DMS153 treated with DMSO at 0.1 percent for 48 hours (cell line): ENCODE measurements at regions not wholly inside any gene's neighbourhood (a gene's known extent, or its start where the extent isn't known, plus 50 kb on each side); places are given as distances from the start of the nearest gene placed in this dataset.

ENCODE experiments used
- DNase-seq: peaks from one replicate; lab custom pipeline; 2025; ENCODE audit not compliant: unreplicated experiment; lab: John Stamatoyannopoulos, UW

DNA sequence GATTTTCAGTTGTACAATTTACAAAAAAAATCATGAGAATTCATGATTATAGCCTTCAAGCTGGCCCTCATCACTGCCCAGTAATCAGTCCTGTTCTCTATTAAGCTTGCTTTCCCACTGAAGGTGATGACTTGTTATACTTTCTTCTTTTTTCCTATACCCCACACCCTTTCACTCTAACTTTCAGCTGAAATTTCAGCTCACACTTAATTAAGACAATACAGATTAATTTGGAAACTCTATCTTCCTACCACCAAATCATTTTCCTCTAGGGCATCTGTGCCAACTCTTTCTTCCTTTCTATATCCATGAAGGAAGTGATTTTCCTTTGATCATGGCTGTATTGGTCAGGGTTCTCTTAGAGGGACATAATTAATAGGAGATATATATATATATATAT is 449.9 kb downstream of the CD109 start:
- DNase-seq = no peak

DNA sequence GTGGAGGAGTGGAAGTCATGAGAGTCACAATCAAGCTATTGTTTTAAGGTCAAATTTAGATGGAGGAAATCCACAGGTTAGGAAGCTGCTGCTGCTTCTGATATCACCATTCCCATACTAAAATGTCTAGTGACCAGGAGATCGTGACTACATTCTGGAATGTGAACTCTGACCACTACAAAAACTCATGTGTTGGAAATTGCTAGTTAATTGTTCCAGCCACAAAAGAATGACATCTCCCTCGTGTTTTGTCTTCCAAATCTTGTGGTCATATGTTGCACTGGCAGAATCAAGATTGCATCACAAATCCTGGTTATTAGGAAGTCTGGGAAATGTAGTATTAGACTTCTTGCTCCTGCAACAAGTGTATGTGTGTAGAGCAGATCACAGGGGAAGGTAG is 441.9 kb downstream of the CD109 start:
- no peak for DNase-seq

DNA sequence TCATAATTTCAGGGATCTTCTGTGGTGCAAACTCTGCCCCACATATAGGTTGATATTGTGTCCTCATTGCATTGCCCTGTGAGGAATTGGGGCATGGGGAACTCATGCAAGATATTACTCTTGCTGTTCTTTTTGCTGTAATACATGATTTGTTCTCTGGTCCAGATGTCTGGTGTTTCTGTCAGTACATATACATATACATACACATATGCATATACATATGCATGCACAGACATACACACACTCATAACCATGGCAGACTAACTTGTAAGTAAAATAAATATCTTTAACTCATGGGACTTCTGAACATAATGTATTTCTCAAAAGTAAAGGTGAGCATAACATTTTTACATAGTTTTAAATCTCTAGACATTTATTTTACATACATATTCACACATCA is 438.3 kb downstream of the CD109 start:
- no peak for DNase-seq

DNA sequence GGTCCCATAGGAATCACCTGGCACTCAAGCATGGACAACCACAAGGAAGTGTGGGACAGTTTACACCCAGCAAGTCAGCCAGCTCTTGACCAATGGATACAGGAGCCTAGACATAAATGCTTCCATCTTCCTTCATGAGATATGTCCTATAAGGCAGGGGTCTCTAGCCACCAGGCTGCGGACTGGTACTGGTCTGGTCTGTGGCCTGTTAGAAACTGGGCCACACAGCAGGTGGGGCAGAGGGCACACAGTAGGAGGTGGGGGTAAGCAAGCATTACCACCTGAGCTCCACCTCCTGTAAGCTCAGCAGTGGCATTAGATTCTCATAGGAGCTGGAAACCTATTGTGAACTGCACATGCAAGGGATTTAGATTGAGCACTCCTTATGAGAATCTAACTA is 437.1 kb downstream of the CD109 start:
- DNase-seq = no peak

DNA sequence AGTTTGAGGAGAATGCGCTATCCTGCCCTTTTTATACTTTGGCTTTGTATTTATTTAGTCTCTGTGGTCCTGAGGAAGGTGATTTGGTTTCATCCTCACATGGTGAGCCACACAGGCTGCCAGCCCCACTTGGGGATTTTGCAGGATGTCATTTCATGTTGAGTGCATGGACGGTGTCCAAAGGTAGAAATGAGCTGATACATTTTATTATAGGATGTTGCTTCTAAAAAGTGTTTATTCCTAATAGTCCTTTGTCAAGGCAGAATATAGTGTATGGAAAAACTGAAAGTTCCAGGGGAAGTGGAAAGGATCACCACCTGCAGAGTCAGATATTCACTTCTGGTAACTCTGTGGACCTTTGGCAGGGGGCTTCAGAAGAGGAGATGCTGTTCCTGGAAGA is 434.6 kb downstream of the CD109 start:
- no peak for DNase-seq

DNA sequence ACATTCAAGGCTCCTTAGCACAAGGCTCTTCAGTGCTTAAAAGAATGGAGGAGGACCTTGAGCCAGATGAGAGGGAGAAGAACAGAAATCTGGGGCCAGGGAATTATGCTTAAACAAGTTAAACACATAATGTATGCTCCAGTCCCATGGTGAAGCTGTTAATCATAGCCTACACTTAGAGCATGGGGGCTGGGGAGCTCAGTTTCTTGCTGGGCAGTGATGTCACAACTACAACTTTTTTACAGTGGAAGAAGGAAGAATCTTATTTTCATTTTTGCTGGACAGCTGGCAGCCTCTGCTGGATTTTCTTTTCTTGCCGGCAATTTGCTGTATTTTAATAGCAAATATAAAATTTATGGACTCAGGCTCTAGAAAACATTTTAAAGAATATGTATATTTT is 432.5 kb downstream of the CD109 start:
- no peak for DNase-seq

DNA sequence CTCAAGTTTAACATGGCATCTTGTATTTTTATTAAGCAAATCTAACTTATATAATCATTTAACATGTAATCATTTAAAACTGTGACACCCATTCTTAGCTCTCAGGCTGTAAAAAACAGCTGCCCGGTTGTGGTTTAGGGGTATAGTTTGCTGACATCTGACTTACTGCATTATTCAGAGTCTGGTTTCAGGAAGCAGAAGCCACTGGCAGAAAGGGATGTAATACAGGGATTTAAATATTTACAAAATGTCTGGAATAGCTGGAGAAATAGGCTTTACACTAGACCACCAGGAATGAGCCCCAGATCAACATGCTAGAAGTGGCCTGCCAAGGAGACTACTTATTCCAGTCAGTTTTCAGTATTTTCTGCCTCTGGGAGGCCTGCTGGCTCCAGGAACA is 421.1 kb downstream of the CD109 start:
- no peak for DNase-seq

DNA sequence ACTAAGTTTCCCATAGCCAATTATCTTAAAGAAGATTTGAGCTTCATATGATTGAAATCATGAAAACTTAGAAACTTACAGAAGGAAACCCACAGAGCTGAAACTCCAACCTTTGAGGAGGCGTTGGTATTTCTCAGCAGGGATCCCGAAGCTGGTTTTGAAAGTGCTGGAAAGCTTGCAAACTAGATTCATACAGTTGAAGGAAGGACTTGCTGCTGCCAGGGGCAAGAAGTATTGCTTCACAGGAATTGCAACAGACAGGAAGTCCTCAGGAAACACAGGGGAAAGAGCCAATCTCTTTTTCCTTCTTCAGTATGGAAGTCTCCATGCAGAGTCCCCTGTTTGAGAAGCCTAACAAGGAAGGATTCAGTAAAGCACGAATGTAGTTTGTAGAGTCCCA is 419.7 kb downstream of the CD109 start:
- DNase-seq = no peak

DNA sequence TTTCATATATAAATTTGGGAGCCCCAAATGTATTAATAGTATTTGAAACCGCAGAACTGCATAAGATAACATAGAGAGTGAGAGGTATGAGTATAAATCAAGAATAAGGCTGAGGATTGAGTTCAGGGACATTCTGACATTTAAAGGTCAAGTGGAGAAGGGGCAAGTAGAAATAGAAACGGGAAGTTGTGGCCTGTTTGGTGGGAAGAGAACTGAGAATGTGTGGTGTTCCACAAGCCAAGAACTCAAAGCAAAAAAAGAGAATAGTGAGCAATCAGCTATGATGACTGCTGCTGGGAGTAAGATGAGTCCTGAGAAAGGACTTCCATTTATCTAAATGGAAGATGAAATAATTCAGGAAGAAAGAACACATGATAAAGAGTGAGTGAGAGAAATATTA is 418.4 kb downstream of the CD109 start:
- DNase-seq = no peak

DNA sequence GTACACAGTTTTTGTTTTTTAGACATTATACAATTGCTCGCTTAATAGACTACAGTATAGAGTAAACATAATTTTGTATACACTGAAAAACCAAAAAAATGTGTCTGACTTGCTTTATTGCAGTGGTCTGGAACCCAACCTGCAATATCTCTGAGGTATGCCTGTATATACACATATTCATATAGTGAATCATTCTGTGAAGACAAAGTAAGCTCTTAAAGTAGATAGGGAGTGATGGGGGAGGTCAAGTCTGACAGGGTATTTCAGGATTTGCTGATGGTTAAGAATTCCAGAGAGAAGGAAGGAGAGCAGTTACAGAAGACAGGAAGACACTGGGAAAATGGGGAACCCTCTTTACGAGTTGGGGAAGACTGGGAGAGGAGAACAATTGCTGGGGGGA is 417.9 kb downstream of the CD109 start:
- no peak for DNase-seq

DNA sequence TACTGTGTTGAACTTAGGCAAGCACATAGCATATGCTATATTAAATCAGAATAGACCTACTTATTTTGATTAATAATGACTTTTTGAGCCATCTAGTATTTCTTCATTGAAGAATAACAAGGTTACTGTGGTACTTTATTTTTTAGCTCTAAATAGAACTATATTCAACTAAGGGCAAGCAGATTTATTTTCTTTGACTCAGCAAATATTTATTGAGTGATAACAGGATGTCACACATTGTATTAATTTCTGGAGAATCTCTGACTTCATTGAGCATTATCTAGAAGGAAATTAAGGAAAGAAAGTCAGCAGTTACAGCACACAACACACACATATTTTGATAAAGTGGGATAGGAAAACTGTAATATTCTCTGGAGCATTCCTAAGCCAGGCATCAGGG is 407.4 kb downstream of the CD109 start:
- no peak for DNase-seq

DNA sequence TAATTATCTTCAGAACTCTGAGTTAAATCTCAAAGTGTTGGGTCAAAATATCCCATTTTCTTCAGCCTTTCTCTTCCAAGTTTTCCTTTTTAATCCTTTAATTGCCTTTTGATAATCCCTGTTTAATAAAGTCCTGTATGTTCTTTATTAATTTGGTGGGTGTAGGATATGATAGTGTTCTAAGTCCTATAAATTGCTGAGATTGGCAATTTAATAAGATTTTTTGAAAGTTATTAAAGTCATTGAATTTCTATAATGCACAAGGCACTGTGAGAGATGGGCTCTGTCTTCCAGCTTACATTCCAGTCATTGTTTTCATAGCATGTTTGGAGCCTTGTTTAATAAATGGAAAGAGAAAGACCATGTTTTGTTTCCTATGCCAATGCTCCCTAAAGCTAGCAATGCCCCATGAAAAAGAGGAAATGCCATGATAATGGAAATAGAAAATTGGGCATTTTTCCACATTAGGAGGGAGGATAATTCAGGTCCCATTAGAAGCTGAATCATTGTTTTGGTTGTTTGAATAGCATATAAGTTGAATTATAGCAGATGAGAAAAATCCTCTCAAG is 404.8 kb downstream of the CD109 start:
- no peak for DNase-seq

DNA sequence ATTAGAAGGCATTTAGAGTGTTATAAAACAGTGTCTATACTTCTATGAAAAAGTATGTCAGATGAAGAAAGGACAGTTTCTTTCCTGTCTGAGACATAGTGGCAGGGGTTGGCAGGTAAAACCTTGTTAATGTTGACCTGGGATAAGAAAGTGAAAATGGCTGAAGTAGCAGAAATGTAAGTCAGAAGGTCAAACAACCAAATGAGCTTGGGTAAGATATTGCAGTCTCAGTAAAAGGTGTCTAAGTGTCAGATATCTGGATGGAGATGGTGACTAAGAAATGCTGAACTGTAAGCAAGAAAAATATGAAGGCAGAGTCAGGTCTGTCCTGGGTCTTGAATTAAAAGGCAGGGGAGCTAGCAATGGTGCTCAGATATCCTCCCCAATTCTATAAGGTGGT is 400.3 kb downstream of the CD109 start:
- no peak for DNase-seq

DNA sequence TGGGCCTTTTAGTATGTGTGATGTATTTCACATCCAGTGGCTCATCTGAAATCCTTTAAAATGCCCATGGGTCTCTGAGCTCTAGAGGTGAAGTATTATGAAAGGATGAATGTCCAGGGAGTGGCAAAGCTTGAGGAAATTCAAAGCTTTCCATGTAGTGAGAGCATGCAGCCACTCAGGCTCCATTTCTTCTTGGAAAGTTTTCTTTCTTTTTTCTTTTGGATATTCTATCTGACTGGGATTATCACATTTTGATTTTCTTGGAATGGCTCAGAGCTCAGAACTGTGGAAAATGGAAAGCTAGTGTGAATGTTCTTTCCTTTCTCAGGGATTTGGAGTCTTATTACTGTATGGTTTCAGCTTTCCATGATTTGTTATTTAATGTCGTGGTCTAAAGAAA is 397.4 kb downstream of the CD109 start:
- no peak for DNase-seq

DNA sequence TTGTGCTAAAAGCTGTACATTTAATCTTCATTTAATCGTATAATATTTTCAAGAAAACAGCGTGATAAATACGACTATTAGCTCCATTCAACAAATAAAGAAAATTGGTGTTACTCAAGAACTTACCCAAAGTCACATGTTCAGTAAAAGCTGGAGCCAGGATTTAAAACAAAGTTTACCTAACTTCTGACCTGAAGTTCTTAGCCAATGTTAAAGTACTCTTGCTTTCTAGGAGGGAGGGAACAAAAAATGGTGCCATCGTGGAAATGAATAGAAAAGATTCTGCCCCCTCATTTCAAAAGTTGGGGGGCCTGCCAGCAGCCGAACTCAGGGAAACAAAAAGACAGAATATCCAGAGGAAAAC is 395.8 kb downstream of the CD109 start:
- no peak for DNase-seq

DNA sequence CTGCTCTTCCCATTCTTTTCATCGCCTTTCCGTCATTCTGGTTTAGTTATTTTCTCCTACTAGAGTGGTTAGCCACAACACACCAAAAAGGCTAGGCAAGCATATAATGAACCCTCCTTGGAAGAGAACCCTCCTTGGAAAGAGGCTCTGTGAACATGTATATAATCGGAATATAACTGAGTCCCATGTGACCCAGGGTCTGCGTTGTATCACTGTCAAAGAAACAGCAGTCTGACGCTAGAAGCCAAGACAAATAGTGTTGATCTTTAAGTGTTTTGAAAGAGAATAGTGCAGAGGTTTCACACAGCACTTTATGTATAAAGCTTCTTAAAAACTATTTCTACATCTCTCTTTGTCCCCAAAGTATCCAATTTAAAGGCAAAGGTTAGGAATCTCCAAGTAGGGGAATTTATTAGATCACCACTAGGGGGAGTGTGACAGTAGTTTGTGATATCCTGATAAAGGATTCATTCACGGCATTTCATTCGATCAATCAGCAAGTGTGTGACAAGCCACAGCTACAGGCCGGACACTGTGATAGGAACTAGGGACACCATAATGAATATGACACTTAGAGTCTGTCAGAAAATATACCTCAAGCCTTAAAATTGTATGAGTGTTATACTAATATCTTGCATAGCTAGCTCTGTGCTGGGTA is 395.3 kb downstream of the CD109 start:
- peak; percentile 78 for DNase-seq

DNA sequence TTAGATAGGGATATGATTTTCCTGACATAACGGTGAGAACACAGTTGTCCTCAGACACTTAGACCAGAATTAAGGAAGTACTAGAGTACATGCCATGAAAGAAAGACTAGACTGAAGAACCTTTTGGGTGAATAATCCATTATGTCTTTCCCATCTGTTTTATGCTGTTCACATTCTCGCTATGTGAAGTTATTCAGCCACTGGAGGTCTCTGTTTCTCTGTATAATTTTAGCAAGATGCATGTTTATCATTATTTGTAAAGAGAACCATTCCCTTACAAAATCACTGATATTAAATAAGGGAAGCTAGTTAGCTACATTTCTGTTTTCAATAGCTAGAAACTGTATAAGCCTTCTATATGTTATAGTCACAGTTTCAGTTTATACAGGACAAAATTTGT is 391.9 kb downstream of the CD109 start:
- DNase-seq = peak; percentile 10

DNA sequence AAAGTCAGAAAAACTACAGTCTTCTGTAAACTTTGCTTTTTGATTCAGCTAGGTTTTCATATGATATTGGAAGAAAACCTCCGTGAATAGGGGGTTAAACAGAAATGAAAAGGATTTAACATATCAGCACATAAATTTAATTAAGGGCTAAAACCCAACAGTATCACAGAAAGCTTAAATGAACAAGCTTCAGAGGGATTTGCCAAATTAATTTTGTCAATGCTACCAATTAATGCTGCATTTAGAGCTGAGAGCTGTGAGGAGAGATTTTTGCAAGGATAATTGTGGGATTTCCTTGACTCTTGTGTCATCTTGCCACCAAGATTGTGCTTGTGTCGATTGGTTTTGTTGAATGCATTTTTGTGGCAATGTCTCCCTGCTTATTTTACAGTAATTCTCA is 379.9 kb downstream of the CD109 start:
- DNase-seq = no peak

DNA sequence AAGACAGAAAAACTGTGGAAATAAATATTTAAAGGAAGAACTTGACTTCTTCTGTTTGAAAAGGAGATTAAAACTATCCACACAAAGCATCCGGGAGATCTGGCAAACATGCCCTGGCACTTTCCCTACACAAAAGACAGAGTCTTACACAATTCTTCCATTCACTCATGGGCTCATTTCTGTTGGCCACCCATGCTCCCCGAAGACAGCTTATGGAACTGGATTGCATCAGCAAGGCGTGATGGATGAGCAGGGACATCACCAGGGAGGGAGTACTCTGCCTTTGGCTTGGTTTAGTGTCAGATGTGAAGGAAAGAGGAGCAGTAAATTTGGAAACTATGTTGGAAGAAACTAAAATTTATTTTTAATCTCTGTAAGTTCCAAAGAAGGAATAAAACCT is 379.3 kb downstream of the CD109 start:
- no peak for DNase-seq

DNA sequence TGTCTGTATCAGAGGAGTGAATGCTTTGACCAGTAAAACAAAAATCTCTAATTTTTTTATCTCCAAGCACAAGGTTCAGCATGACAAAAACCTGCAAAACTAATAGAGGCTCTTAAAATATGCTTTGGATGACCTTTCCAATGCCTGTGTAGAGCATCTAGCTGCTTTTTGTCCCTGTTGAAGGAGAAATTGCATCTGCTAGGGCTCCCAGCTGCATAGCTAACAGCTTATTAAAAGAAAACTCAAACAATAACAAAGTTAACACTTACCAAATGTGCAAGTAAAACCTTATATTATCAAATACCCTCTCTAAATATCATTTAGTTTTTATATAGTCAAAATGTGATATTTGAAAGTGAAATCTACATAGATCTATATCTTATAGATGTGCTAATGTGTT is 378.6 kb downstream of the CD109 start:
- no peak for DNase-seq

DNA sequence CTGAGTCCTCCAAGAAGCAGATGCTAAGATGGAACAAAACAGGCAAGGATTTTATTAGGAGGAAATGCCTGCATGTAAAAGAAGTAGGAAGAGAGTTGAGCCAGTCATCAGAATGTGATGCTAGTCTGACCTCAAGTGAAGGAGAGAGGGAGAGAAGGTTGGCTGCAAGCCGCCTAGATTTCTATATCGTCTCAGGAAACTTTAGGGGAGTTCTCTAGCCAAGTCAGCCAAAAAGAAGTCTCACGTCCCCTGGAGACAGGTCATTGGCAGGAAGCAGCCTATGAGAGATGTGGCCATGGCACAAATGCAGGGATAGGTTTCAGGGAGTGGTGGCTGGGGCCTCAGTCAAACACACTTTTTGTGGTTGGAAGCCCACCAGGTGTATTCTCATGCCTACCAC is 378.0 kb downstream of the CD109 start:
- no peak for DNase-seq

DNA sequence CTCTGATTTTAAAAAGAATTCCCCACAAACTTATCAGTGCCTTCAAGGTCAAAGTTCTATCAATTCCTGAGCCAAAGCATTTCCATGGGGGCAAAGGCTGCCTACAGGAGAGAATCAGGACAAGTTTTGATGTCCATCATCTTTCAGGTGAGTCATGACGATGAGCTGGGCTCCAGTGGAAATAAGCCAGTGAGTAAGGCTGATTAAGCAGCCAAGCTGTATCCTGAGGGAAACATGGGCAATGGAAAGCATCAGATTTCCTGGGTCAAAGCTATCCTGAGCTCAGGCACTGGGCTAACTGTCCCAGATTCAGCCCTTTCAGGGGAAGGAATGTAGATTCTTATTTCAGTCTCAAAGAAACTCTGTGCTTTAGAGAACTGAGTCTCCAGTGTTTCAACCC is 377.4 kb downstream of the CD109 start:
- no peak for DNase-seq

DNA sequence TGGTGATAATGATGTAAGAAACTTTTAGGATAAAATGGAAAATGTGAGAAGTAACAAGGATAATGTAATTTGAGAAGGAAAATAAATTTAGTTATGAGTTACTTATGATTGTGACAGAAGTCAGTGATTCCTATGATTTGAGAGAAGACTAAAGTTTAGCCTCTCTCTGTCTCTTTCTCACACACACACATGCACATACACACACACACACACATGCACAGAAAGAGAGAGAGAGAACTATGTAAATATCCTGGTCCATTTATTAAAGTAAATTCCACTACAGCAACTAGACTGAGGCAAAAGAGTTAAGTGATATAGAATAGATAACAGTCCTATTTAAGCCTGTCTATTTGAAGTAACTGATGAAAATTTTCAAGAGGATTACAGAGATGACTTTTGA is 375.2 kb downstream of the CD109 start:
- no peak for DNase-seq

DNA sequence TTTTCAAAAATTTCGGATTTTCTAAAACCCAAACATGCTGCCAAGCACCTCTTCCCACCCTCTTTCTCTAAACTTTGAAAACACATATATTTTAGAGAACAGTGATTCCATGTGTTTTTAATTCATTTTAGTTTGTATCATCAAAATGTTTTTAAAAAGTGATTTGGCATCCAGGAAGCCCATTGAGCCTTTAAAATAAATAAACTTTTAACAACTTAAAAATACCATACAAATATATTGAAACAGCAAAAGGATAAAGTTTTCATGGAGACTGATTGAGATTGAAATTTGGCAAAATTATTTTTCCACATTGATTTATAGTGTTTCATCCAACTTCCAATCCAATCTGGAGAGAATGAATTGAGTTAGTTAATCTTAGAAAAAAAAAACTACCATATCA is 374.7 kb downstream of the CD109 start:
- DNase-seq = no peak
